Suppressor macrophage treated with lipopolysaccharide for 4 hours (primary cell): ENCODE measurements at regions not wholly inside any gene's neighbourhood (a gene's known extent, or its start where the extent isn't known, plus 50 kb on each side); places are given as distances from the start of the nearest gene placed in this dataset.
"Not testable (repeated sequence)": the region's sequence is repeated elsewhere in the genome, so short reads cannot be mapped to it uniquely, and the experiment has no call there.

Experiments
- DNase-seq: peaks from one replicate; pipeline ENCODE4 v3.0.0-alpha.2; 2020

DNA sequence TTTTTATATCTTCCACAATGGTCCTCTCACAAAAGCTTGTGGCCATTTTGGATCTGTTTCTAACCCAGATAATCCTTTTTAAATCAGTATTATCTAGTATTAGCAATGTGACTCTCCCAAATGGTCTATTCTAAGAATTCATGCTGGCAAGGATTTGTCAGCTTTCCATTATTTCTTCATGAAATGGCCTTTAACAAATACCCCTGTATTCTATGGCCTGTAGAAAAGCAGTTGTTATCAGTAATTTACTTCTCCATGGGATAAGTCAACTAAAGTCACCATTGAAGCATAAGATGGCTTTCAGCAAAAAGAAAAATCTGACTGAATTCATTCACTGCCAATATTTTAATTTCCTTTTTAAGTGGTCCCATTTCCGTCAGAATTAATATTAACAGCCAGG, 346.4 kb upstream of the FAM174A start:
- DNase-seq, result no peak

DNA sequence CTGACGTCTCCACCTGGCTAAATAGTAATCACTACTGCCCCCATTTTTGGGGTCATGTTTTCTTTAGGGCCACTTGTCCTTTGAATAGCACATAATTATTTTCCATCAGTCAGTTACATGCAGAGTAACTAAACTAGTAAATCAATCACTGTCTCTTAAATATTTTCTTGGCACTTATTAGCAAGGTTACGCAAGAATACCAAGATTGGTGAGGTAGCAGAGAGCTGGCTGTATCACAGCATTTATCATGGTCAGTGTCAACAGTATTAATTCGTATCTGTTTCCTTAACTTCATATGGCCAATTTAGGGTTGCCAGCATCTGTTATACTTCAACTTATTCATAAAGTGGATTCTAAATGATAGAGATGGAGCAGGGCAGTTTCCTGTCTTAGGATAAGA, 346.8 kb upstream of the FAM174A start:
- DNase-seq, result no peak

DNA sequence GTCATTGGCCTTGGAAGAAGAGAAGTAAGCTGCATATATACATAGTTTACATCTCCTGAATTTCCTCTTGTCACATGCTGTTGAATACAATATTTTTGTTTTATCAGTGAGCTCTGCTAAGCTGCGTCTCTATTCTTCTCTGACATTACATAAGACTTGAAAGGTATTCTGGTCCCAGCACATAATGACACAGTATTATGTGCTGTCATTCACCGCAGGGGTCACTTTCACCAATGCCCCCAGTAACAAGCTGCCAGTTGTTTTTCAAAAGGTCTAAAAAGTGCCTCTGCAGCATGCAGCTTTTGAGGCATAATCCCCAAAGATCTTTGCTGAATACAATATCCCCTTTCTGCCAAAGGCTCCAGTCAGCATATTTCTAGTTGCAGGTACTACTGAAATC, 349.0 kb upstream of the FAM174A start:
- no peak for DNase-seq

DNA sequence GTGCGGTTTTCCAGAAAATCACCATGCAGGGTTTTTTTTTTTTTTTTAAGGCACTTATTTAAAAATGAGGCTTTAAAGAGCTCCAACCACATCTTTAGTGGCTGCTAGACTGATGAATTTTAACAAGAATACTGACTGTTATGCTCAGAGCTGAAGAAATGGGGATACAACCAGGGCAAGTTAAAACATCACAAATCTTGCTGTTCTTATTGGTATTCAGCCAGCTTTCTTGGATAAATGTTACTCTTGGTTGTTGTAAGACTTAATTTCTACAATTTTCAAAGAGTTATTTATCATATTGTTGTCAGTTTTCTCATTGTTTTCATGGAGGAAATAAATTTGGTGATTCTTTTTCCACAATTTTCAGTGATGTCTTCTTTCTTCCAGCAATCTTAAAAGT, 352.8 kb upstream of the FAM174A start:
- DNase-seq, result no peak

DNA sequence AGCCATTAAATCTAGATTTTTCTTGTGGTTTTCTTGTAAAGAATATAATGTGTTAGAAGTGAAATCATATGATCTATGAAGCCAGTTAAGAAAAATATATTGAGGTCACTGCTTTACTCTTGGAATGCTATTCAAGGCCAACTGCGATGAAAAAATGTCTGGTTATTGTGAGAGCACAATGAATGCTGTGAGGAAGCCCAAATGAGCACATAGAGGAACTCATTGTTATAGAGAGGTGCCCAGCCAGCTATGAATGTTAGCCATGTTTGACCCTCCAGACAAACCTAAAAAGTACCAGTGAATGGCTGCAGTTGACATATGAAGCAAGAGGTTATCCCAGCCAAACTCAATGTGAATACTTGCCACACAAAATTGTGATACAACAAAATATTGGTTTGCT, 359.8 kb upstream of the FAM174A start:
- DNase-seq, result no peak

DNA sequence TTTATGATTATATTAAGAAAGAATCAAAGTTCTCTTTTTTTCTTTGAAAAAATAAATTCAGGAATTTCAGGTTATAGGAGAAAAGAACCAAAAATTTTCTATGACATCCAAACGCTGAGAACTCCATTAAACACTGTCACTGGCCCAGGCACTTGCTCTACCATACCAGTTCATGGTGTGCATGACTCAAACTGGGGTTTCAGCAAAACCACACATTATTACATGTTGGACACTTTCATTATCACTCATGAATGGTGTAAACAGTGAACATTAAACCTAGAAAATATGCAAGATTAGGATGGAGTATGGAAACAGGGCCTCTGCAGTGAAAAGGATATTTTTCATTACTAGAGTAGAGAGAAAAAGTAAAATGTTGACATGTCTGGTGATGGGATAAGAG, 369.9 kb upstream of the FAM174A start:
- DNase-seq, result no peak

DNA sequence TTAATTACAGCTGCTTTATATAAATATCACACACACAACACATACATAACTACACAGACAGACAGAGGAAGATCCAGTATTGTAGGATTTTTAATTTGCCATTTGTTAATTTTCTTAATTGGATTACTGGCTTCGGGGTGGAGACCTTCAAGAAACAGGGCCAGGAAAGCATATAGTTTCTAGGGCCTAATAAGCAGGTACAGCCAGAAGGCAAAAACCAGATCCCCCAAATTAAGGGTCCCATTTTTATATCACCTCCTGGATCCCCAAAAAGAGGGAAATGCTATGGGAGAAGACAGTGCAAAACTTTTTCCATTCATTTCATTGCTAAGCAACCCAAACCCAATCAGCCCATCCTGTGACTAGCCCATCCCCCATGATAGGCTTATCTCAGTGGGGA, 373.3 kb upstream of the FAM174A start:
- no peak for DNase-seq

DNA sequence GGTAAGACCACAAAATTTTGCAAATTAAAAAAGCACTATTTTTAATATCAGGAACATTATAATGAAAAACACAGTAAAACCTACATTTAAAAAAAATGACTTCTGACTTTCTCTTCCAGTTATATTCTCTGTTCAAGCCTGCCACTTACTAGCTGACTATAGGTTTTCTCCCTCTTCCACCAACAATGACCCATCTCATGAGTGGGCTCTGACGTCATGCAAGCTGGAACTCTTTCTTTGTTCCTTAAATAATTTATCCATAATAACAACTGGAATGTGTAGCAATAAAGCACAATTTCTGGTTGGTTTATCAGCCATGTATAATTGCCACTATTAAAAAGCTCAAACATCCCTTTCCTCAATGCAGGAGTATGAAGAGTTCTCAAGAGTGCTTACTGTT, 378.1 kb upstream of the FAM174A start:
- DNase-seq, result no peak

DNA sequence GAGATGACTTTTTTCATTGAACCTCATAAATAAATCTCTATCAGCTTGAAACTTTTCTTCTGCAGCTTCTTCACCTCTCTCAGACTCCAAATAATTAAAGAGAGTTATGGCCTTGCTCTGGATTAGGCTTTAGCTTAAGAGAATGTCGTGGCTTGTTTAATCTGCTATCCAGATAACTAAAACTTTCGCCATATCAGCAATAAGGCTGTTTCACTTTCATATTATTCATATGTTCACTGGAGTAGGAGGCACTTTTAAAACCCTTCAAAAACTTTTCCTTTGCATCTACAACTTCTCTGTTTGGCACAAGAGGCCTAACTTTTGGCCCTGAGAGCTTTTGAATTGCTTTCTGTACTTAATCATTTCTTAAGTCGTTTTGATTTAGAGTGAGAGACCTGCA, 386.9 kb upstream of the FAM174A start:
- DNase-seq, result no peak

DNA sequence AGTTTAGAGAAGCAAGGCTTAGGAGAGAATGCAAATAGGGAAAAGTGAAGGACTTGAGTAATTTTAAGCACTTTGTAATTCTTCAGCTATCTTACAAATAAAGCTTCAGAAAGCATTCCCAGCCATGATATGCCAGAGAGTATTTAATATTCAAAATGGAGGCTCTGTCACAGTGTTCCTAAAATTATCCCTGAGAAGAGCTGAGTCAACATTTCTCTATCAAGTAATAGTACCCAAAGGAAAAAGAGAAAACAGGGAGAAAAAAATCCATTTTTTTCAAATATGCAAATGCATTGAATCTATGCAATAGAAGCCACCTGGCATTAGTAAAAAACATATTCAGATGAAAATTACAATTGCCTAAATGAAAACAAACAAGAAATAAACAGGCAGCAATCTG, 392.6 kb upstream of the FAM174A start:
- DNase-seq, result no peak

DNA sequence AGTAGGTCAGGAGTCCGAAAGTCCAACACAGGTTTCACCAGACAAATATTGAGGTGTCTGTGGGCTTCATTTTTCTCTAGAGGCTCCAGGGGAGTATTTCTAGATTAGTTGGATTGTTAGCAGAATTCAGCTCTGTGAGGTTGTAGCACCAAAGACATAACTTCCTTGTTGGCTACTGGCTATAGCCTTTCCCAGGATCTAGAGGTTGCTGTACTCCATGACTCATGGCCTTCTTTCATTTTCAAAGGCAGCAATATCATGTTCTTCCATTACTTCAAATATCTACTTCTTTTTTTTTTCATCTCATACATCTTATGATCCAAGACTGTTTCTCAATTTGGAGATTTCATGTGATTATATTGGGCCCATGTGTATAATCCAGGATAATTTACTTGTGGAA, 404.0 kb upstream of the FAM174A start:
- DNase-seq, result peak; percentile 0

DNA sequence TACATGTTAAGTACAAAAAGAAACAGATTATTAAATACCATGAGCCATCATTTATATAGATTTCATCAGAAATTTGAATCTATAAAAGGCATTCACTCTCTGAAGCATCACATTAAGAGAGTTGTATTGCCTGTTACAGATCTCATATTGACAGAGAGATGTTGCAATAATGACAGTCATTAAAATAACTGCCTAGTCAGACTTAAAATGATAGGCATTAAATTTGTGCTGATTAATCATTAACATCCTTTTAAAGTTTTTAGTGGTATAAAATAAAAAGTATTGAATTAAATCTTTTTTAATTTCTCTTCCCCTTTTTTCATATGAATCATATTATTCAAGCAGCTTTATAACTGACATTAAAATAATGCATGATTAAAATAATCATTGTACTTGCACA, 404.9 kb upstream of the FAM174A start:
- DNase-seq, result no peak

DNA sequence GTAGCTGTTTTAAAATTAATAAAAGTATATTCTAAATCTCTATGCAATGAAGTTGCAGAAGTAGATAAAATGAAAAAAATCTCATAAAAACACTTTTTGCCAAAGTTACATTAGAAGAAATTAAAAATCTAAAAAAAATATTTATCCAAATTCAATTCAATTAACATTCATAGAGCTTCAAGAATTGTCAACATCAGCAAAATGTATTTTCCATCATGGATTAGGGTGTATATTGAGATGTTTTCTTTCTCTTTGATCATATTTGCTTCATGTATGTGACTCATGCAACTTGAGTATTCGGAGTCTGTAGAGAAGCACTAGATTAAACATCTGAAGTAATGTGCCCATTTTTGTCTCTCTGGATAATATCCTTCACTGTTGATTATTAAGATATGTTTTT, 415.3 kb upstream of the FAM174A start:
- DNase-seq, result no peak

DNA sequence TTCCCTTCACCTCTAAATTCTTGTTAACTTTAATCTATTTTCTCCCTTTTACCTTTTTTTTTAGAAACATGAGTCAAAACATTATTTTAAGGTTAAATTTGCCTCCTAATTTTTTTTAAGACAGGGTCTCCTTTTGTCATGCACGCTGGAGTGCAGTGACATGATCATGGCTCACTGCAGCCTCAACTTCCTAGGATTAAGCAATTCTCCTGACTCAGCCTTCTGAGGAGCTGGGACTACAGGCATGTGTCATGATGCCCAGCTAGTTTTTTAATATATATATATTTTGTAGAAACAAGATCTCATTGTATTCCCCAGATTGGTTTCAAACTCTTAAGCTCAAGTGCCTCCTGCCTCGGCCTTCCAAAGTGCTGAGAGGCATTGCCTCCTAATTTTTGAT, 424.7 kb upstream of the FAM174A start:
- no peak for DNase-seq

DNA sequence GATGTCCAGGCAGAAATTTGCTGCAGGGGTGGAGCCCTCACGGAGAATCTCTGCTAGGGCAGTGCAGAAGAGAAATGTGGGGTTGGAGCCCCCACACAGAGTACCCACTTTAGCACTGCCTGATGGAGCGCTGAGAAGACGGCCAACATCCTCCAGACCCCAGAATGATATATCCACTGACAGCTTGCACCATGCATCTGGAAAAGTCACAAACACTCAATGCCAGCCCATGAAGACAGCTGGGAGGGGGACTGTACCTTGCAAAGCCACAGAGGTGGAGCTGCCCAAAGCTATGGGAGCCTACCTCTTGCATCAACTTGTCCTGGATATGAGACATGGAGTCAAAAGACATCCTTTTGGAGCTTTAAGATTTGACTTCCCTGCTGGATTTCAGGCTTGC, 426.3 kb upstream of the FAM174A start:
- no peak for DNase-seq

DNA sequence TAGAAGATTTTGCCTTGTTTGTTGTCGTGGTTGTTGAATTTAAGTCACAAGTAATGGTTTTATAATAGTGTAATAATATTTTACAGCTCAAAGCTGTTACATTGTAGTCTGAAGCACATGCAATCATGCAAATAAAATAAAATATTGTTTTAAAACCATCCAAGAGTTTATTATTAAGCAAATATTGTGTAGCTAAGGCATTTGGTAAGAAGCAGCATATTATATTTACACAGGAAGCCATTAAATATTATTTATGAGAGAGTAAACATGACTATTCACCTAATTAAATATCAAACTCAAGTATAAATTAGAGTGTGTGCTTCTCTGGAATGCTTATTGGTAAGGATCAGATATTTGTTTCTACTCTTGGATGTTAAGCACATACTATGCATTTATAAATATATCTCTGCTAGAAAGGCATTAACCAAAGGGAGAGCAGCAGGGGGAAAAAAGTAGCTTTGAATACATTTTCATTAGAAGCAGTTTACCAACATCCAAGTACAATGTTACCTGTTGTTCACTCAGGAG, 431.5 kb upstream of the FAM174A start:
- DNase-seq, result not testable (repeated sequence)

DNA sequence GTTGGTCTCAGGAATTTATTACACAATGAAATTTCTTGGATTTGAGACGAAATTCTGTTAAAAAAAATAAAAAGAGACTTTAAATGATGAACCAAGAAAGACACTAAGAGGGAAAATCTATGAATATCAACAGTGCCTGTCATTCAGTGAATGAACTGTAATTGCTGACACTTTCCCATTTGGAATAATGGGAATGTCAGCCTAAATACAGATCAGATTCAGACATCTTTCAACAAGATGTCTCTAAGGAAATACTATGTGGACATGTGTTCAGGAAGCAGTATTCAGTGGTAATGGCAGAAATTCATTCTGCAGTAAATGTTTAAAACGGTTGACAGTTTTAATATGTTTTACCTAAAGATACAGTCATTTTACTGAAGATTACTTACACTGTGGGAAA, 433.7 kb upstream of the FAM174A start:
- DNase-seq, result not testable (repeated sequence)

DNA sequence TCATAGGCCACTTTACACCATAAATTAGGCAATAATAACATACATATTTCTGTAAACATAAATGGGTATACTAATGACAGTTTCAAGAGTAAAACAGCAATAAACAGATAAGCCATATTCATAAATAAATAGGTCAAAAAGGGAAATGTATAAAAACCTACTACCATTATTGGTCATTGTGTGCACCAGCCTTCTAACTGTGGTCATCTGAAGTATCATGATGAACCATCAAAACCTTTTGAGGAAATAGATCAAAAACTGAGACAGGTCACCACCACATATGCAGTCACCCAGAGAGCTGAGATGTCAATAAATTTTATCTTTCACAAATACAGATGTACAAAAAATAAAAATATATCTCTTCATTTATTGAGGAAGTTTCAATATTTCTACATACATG, 438.8 kb upstream of the FAM174A start:
- not testable (repeated sequence) for DNase-seq

DNA sequence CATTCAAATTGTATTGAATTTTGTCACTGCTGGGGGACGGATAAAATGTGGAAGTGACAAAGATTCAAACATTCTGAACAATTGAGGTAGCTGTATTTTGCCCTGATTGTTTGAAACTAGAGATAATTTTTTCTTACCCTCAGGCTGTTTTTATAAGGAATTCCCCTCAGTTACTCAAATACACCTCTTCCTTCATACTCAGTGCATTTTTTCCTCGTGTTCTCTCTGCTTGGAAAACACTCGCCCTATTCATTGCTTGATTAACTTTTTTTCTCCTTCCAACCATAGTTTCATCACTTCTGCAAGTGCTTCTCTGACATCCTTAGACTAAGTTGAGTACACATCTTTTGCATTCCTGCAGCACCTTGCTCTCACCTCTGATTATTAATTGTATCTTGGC, 454.5 kb upstream of the FAM174A start:
- not testable (repeated sequence) for DNase-seq

DNA sequence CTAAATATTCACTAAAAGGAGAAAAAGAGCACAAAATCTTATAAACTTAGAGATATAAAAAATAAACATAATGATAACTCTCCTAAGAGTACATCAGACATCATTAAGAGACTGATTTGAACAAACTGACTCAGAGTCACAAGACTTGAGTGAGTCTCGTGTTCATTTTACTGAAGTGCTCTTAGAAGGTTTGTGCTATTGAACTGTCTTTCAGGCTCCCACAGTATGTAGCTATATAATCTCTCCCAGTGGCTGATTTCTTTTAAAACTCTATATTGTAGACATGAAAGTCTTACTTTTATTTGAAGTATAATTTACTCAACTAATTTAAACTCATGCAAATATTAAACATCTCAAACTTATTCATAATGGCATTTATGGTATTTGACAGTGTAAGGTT, 456.0 kb upstream of the FAM174A start:
- not testable (repeated sequence) for DNase-seq

DNA sequence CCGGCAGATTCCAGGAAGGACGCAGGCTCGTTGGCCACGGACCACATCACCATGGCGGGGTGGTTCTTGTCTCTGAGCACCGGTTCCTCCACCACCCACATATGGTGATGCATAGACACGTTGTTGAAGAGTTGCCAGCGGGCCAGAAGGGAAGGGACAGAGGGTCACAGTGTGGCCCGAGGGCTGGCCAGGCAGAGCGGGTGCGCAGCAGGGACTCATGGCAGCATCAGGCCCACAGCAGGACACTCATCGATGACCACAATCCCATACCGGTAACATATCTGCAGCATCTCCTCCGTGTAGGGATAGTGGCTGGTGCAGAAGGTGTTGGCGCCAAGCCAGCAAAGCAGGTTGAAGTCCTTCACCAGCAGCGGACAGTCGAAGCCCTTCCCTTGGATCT, 469.2 kb upstream of the FAM174A start:
- not testable (repeated sequence) for DNase-seq

DNA sequence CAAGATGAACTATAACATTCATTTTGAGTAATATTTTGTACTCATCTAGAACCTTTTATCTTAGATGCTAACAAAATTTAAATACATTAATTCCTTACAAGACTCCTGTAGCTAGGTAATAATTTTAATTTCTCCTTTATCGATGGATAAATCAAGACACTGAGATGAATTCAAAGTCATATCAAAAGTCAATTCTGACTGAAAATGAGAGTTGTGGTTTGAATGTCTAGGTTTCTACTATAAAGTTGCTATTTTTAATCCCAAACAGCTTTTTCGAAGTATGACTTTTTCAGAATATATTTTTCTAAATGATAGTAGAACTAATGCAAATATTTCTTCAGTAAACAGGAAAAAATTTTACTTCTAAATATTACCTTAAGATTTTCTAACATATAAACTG, 491.7 kb upstream of the FAM174A start:
- DNase-seq, result no peak

DNA sequence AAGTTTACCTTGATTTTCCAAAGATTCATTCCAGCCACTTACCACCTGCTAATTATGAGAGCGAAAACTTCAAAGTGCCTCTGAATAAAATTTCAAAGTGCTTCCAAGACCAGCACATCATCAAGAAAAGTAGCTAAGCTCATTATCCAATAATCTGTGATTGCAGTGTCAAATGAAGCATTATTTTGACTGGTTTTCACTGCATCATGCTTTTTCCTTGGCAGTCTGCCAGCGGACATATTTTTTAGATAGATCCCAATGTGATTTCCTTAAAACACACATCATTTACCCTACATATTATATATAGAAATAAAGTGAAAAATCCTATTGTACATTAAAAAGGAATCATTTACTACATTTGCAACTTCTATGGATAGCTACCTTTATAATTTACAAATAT, 508.6 kb upstream of the FAM174A start:
- no peak for DNase-seq

DNA sequence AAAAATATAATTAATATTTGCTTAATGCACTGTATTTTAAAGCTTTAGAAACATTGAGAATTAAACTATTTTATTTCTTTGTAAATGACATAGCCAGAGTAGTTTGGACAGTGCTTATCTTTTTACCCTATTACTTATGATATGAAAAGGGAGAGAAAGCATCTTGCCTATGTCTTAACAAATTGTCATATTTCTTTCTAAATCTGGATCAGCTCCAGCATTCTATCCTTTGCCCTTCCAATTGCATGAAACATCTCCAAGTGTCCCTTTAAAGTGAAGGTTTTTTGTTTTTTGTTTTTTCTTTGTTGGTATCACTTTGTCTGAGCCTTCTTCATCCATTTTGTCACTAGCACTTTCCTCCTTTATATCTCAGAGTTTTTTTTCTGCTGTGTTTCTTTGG, 511.6 kb upstream of the FAM174A start:
- DNase-seq, result no peak

DNA sequence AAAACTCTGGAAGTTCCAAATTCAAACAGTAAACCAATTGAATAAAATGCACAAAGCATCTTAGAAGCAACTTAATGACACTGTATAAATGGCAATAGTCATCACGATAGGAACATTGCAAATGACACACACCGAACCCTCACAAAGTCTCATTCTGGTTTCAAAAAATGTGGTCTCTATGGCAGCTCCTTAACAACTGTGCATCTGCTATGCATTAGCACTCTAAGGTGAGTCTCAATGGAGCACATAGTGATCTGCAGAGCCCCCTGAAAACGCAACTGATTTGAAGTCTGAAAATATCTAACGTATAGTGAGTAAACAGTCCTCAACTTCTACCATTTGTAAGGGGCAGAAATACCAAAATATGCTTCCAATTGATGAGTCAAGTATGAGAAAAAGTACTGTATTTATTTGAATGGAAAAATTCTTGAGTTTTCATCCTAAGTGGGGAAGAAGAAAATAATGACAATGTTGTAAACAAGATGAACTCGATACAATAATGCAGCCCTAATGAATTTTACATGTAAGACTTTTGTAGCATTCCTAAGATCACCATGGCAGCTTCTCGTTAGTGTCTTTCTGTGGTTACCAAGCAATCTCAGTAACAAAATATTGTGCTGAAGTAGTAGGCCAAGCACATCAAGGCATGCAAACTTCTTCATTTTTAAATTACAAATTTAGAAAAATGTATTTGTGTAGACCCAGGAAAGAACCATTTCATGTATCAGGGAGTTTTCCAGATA, 517.5 kb upstream of the FAM174A start:
- DNase-seq, result no peak
